ENCODE measurements at regions not wholly inside any gene's neighbourhood (a gene's known extent, or its start where the extent isn't known, plus 50 kb on each side); places are given as distances from the start of the nearest gene placed in this dataset.

GRCh38 chr10:1920127-1920526 lies 182.8 kb upstream of the ADARB2 start:
- Mint-ChIP-seq H3K4me1 (ENCODE audit: low read depth) (no peaks in the 10 kb centered on the region), H3K27me3 (no peaks in the 10 kb centered on the region), H3K27ac (no peak overlapping the region), H3K36me3 (ENCODE audit: low read depth) (no peaks in the 10 kb centered on the region), H3K9me3 (no peaks in the 10 kb centered on the region), H3K4me3 (no peak overlapping the region)
- intact Hi-C loops (cut with micrococcal nuclease): no loop called here

GRCh38 chr10:1911771-1912170 lies 174.4 kb upstream of the ADARB2 start:
- no peaks in the 10 kb centered on the region for H3K36me3 Mint-ChIP-seq (ENCODE audit: low read depth)
- intact Hi-C loops (cut with micrococcal nuclease): no loop called here
- no peaks in the 10 kb centered on the region for H3K9me3 Mint-ChIP-seq
- no peaks in the 10 kb centered on the region for H3K27me3 Mint-ChIP-seq
- no peak overlapping the region for H3K4me3 Mint-ChIP-seq
- H3K27ac Mint-ChIP-seq: no peak overlapping the region
- no peaks in the 10 kb centered on the region for H3K4me1 Mint-ChIP-seq (ENCODE audit: low read depth)

- Mint-ChIP-seq H3K27ac (no peak overlapping the region), H3K27me3 (no peaks in the 10 kb centered on the region), H3K4me3 (no peak overlapping the region), H3K4me1 (ENCODE audit: low read depth) (no peaks in the 10 kb centered on the region), H3K36me3 (ENCODE audit: low read depth) (no peaks in the 10 kb centered on the region), H3K9me3 (no peaks in the 10 kb centered on the region)
- intact Hi-C loops (cut with micrococcal nuclease): no loop called here
Measured at GRCh38 chr10:1903982-1904381, 166.7 kb upstream of the ADARB2 start.

GRCh38 chr10:1896153-1896552 lies 158.8 kb upstream of the ADARB2 start:
- no peaks in the 10 kb centered on the region for H3K36me3 Mint-ChIP-seq (ENCODE audit: low read depth)
- no peak overlapping the region for H3K27ac Mint-ChIP-seq
- intact Hi-C loops (cut with micrococcal nuclease): no loop called here
- no peaks in the 10 kb centered on the region for H3K4me1 Mint-ChIP-seq (ENCODE audit: low read depth)
- H3K4me3 Mint-ChIP-seq: no peak overlapping the region
- no peaks in the 10 kb centered on the region for H3K27me3 Mint-ChIP-seq
- peaks cover 16% of the 10 kb centered on the region for H3K9me3 Mint-ChIP-seq

GRCh38 chr10:1895691-1896090 lies 158.4 kb upstream of the ADARB2 start:
- Mint-ChIP-seq H3K4me1 (ENCODE audit: low read depth) (no peaks in the 10 kb centered on the region), H3K9me3 (peaks cover 20% of the 10 kb centered on the region), H3K27ac (no peak overlapping the region), H3K36me3 (ENCODE audit: low read depth) (no peaks in the 10 kb centered on the region), H3K4me3 (no peak overlapping the region), H3K27me3 (no peaks in the 10 kb centered on the region)
- intact Hi-C loops (cut with micrococcal nuclease): no loop called here

- intact Hi-C loops (cut with micrococcal nuclease): no loop called here
- no peak overlapping the region for H3K4me3 Mint-ChIP-seq
- H3K36me3 Mint-ChIP-seq (ENCODE audit: low read depth): no peaks in the 10 kb centered on the region
Measured at GRCh38 chr10:1894912-1895311, 157.6 kb upstream of the ADARB2 start.

GRCh38 chr10:1893941-1894340 lies 156.6 kb upstream of the ADARB2 start:
- intact Hi-C loops (cut with micrococcal nuclease): no loop called here
- no peak overlapping the region for H3K27ac Mint-ChIP-seq

More at GRCh38 chr10:1894912-1895311, 157.6 kb upstream of the ADARB2 start:
- H3K27ac Mint-ChIP-seq: no peak overlapping the region
- peaks cover 25% of the 10 kb centered on the region for H3K9me3 Mint-ChIP-seq
- H3K4me1 Mint-ChIP-seq (ENCODE audit: low read depth): no peaks in the 10 kb centered on the region
- H3K27me3 Mint-ChIP-seq: no peaks in the 10 kb centered on the region

GRCh38 chr10:1886039-1886438 lies 148.7 kb upstream of the ADARB2 start:
- Mint-ChIP-seq H3K4me1 (ENCODE audit: low read depth) (no peaks in the 10 kb centered on the region), H3K27me3 (no peaks in the 10 kb centered on the region), H3K36me3 (ENCODE audit: low read depth) (no peaks in the 10 kb centered on the region), H3K9me3 (peaks cover 34% of the 10 kb centered on the region), H3K27ac (no peak overlapping the region), H3K4me3 (no peak overlapping the region)
- intact Hi-C loops (cut with micrococcal nuclease): no loop called here

More at GRCh38 chr10:1893941-1894340, 156.6 kb upstream of the ADARB2 start:
- no peaks in the 10 kb centered on the region for H3K36me3 Mint-ChIP-seq (ENCODE audit: low read depth)
- peaks cover 27% of the 10 kb centered on the region for H3K9me3 Mint-ChIP-seq
- no peak overlapping the region for H3K4me3 Mint-ChIP-seq
- H3K4me1 Mint-ChIP-seq (ENCODE audit: low read depth): no peaks in the 10 kb centered on the region
- no peaks in the 10 kb centered on the region for H3K27me3 Mint-ChIP-seq

- no peak overlapping the region for H3K4me3 Mint-ChIP-seq
- peaks cover 23% of the 10 kb centered on the region for H3K9me3 Mint-ChIP-seq
- no peaks in the 10 kb centered on the region for H3K4me1 Mint-ChIP-seq (ENCODE audit: low read depth)
- H3K27me3 Mint-ChIP-seq: no peaks in the 10 kb centered on the region
- no peaks in the 10 kb centered on the region for H3K36me3 Mint-ChIP-seq (ENCODE audit: low read depth)
- no peak overlapping the region for H3K27ac Mint-ChIP-seq
- intact Hi-C loops (cut with micrococcal nuclease): no loop called here
Measured at GRCh38 chr10:1882728-1883127, 145.4 kb upstream of the ADARB2 start.

GRCh38 chr10:1882180-1882579 lies 144.9 kb upstream of the ADARB2 start:
- H3K27me3 Mint-ChIP-seq: no peaks in the 10 kb centered on the region

GRCh38 chr10:1881636-1882035 lies 144.3 kb upstream of the ADARB2 start:
- Mint-ChIP-seq H3K27me3 (no peaks in the 10 kb centered on the region), H3K9me3 (peaks cover 23% of the 10 kb centered on the region), H3K4me3 (no peak overlapping the region), H3K36me3 (ENCODE audit: low read depth) (no peaks in the 10 kb centered on the region), H3K4me1 (ENCODE audit: low read depth) (no peaks in the 10 kb centered on the region), H3K27ac (no peak overlapping the region)
- intact Hi-C loops (cut with micrococcal nuclease): no loop called here

More at GRCh38 chr10:1882180-1882579, 144.9 kb upstream of the ADARB2 start:
- intact Hi-C loops (cut with micrococcal nuclease): no loop called here
- peaks cover 23% of the 10 kb centered on the region for H3K9me3 Mint-ChIP-seq
- H3K27ac Mint-ChIP-seq: no peak overlapping the region
- H3K4me3 Mint-ChIP-seq: no peak overlapping the region
- H3K4me1 Mint-ChIP-seq (ENCODE audit: low read depth): no peaks in the 10 kb centered on the region
- H3K36me3 Mint-ChIP-seq (ENCODE audit: low read depth): no peaks in the 10 kb centered on the region

- H3K4me3 Mint-ChIP-seq: no peak overlapping the region
- H3K27ac Mint-ChIP-seq: no peak overlapping the region
- H3K4me1 Mint-ChIP-seq (ENCODE audit: low read depth): no peaks in the 10 kb centered on the region
- no peaks in the 10 kb centered on the region for H3K36me3 Mint-ChIP-seq (ENCODE audit: low read depth)
- H3K27me3 Mint-ChIP-seq: no peaks in the 10 kb centered on the region
- intact Hi-C loops (cut with micrococcal nuclease): no loop called here
- peaks cover 7% of the 10 kb centered on the region for H3K9me3 Mint-ChIP-seq
Measured at GRCh38 chr10:1874533-1874932, 137.2 kb upstream of the ADARB2 start.

- Mint-ChIP-seq H3K27ac (no peak overlapping the region), H3K27me3 (no peaks in the 10 kb centered on the region), H3K4me3 (no peak overlapping the region), H3K9me3 (peaks cover 11% of the 10 kb centered on the region), H3K4me1 (ENCODE audit: low read depth) (no peaks in the 10 kb centered on the region), H3K36me3 (ENCODE audit: low read depth) (no peaks in the 10 kb centered on the region)
- intact Hi-C loops (cut with micrococcal nuclease): no loop called here
Measured at GRCh38 chr10:1873661-1874315, 136.5 kb upstream of the ADARB2 start.

GRCh38 chr10:1872151-1872726 lies 134.9 kb upstream of the ADARB2 start:
- Mint-ChIP-seq H3K27me3 (no peaks in the 10 kb centered on the region), H3K9me3 (peaks cover 16% of the 10 kb centered on the region), H3K36me3 (ENCODE audit: low read depth) (no peaks in the 10 kb centered on the region), H3K4me1 (ENCODE audit: low read depth) (no peaks in the 10 kb centered on the region), H3K4me3 (no peak overlapping the region), H3K27ac (no peak overlapping the region)
- intact Hi-C loops (cut with micrococcal nuclease): no loop called here

- Mint-ChIP-seq H3K27me3 (no peaks in the 10 kb centered on the region), H3K36me3 (ENCODE audit: low read depth) (no peaks in the 10 kb centered on the region), H3K4me1 (ENCODE audit: low read depth) (no peaks in the 10 kb centered on the region), H3K27ac (no peak overlapping the region), H3K9me3 (peaks cover 27% of the 10 kb centered on the region), H3K4me3 (no peak overlapping the region)
- intact Hi-C loops (cut with micrococcal nuclease): no loop called here
Measured at GRCh38 chr10:1870491-1870890, 133.2 kb upstream of the ADARB2 start.

Measured in dendritic cell treated with granulocyte-macrophage colony-stimulating factor and Interleukin-4, amounts not matched to agents 40 ng/mL and 50 ng/mL, for 4 days (primary cell).